OCI-LY1 (cell line): ENCODE measurements at regions not wholly inside any gene's neighbourhood (a gene's known extent, or its start where the extent isn't known, plus 50 kb on each side); places are given as distances from the start of the nearest gene placed in this dataset.

ENCODE experiments used
- EZH2 ChIP-seq: fragments of 200-600 bp; sonication (generic), shearing (Covaris generic); IDR thresholded peaks from 2 replicates; pipeline ENCODE4 v1.8.0; 2017; ENCODE audit warnings: borderline replicate concordance, mixed run types, mild to moderate bottlenecking, antibody characterized with exemption, low read length, moderate library complexity, mixed read lengths
- TF ChIP-seq, protein P1 (sequence below): fragments of 200-600 bp; sonication (generic), shearing (Covaris generic); IDR thresholded peaks from 2 replicates; pipeline ENCODE4 v1.5.1; 2017; ENCODE audit warnings: mild to moderate bottlenecking, antibody characterized with exemption, low read length, moderate library complexity, mixed read lengths

DNA sequence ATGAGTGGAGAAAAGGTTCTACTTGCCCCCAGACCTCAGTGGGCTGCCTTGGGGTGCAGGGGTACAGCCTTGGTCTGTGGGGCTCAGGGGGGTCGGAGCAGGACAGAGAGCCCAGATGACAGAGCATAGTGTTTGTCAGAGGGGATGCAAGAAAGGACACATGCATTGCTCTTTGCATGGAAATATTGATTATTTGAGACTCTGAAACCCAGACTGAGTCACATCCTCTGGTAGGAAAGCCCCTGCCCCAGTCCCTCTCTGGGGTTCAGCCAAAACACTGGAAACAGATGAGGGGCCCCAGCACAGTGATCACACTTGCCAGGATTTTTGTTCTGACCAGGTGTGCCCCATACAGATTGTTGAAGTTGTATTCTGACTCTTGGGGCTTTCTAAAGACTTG lies 1094.4 kb downstream of the BCL11B start:
- TF ChIP-seq, protein P1, sequence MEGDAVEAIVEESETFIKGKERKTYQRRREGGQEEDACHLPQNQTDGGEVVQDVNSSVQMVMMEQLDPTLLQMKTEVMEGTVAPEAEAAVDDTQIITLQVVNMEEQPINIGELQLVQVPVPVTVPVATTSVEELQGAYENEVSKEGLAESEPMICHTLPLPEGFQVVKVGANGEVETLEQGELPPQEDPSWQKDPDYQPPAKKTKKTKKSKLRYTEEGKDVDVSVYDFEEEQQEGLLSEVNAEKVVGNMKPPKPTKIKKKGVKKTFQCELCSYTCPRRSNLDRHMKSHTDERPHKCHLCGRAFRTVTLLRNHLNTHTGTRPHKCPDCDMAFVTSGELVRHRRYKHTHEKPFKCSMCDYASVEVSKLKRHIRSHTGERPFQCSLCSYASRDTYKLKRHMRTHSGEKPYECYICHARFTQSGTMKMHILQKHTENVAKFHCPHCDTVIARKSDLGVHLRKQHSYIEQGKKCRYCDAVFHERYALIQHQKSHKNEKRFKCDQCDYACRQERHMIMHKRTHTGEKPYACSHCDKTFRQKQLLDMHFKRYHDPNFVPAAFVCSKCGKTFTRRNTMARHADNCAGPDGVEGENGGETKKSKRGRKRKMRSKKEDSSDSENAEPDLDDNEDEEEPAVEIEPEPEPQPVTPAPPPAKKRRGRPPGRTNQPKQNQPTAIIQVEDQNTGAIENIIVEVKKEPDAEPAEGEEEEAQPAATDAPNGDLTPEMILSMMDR: no peak
- no peak for TF ChIP-seq EZH2
